B cell (primary cell): ENCODE measurements at regions not wholly inside any gene's neighbourhood (a gene's known extent, or its start where the extent isn't known, plus 50 kb on each side); places are given as distances from the start of the nearest gene placed in this dataset.

Source experiments
- ATAC-seq: fragments of 200-7000 bp; cut with Tn5 transposase; one replicate; pipeline ENCODE4 v1.10.0; 2021; ENCODE audit warnings: low read depth, mild to moderate bottlenecking, moderate number of reproducible peaks, moderate library complexity
- CTCF ChIA-PET: fragments of 350-600 bp; sonication (Branson Sonifier 250); formaldehyde crosslinking; loops from one replicate; lab custom pipeline; 2021; ENCODE audit warnings: antibody characterized with exemption, inconsistent platforms; lab: Charles Lee
- POLR2A ChIA-PET: fragments of 350-600 bp; sonication (Branson Sonifier 250); formaldehyde crosslinking; loops from one replicate; lab custom pipeline; 2021; ENCODE audit warnings: antibody characterized with exemption; lab: Charles Lee
- DNase-seq: peaks from one replicate; pipeline ENCODE4 v3.0.0; 2013
- H2AFZ ChIP-seq: 2 replicates; pipeline ENCODE4 v1.6.1; 2012; ENCODE audit warnings: mild to moderate bottlenecking, low read depth, low read length; ENCODE audit not compliant: insufficient read depth, poor library complexity, severe bottlenecking
- H3K27ac ChIP-seq, 2 donors: 1 replicate in 1 of 2; 2 replicates in 1 of 2; pipeline ENCODE4 v1.5.1; 2012 to 2013; ENCODE audit warnings: low read length in 2 of 2, mild to moderate bottlenecking in 2 of 2, moderate library complexity in 1 of 2
- H3K27me3 ChIP-seq, 4 experiments: fragments of 200-600 bp in 1 of 4; sonication (generic) in 1 of 4; replicated peaks in 1 of 4; 1 replicate in 2 of 4; 2 replicates in 2 of 4; pipeline versions ENCODE4 v1.6.1 to v1.7.0; 2013 to 2016; ENCODE audit warnings: low read length in 3 of 4, mild to moderate bottlenecking in 2 of 4, mixed read lengths in 1 of 4, moderate library complexity in 1 of 4; ENCODE audit not compliant: insufficient read depth in 4 of 4, control insufficient read depth in 3 of 4; ENCODE audit errors: control extremely low read depth in 1 of 4
- H3K36me3 ChIP-seq, 2 experiments: replicated peaks in 1 of 2; 1 replicate in 1 of 2; 2 replicates in 1 of 2; pipeline versions ENCODE4 v1.6.1 to v1.7.1; 2013; ENCODE audit warnings: low read length in 1 of 2; ENCODE audit not compliant: insufficient read depth in 2 of 2, control insufficient read depth in 1 of 2; ENCODE audit errors: control extremely low read depth in 1 of 2, extremely low read depth in 1 of 2
- H3K4me1 ChIP-seq, 2 donors: fragments of 200-600 bp in 1 of 2; sonication (generic) in 1 of 2; 1 replicate in 1 of 2; 2 replicates in 1 of 2; pipeline versions ENCODE4 v1.5.1 to v1.6.1; 2013 to 2017; ENCODE audit warnings: low read length in 2 of 2; ENCODE audit not compliant: control insufficient read depth in 2 of 2, insufficient read depth in 2 of 2
- H3K4me2 ChIP-seq: replicated peaks from 2 replicates; pipeline ENCODE3; 2012; ENCODE audit warnings: mild to moderate bottlenecking, low read depth, low read length; ENCODE audit not compliant: poor library complexity, severe bottlenecking
- H3K4me3 ChIP-seq, 5 experiments: fragments of 200-600 bp in 1 of 5; sonication (generic) in 1 of 5; 1 replicate in 3 of 5; 2 replicates in 2 of 5; pipeline versions ENCODE4 v1.5.1 to v1.7.0; 2011 to 2016; ENCODE audit warnings: low read length in 4 of 5, mild to moderate bottlenecking in 4 of 5, low read depth in 2 of 5, control low read depth in 1 of 5, moderate library complexity in 1 of 5; ENCODE audit not compliant: insufficient read depth in 1 of 5; ENCODE audit errors: control extremely low read depth in 1 of 5, extremely low read depth in 1 of 5
- H3K79me2 ChIP-seq: fragments of 200-600 bp; sonication (generic); one replicate; pipeline ENCODE4 v1.6.0; 2016; ENCODE audit warnings: low read length; ENCODE audit not compliant: control insufficient read depth, insufficient read depth
- H3K9ac ChIP-seq: fragments of 200-600 bp; sonication (generic); 2 replicates; pipeline ENCODE4 v1.6.1; 2017; ENCODE audit warnings: mild to moderate bottlenecking, low read length, moderate library complexity
- H3K9me3 ChIP-seq, 3 donors: one replicate each; pipeline versions ENCODE4 v1.6.1 to v1.7.1; 2013; ENCODE audit warnings: low read length in 2 of 3; ENCODE audit not compliant: control insufficient read depth in 2 of 3, insufficient read depth in 1 of 3; ENCODE audit errors: control extremely low read depth in 1 of 3
- H4K20me1 ChIP-seq: 2 replicates; pipeline ENCODE4 v1.6.0; 2012; ENCODE audit warnings: mild to moderate bottlenecking, low read length; ENCODE audit not compliant: insufficient read depth, control insufficient read depth, poor library complexity, severe bottlenecking
- H3K27ac Mint-ChIP-seq: one replicate; pipeline ENCODE4 v1.8.0; 2021; ENCODE audit warnings: mixed read lengths
- H3K27me3 Mint-ChIP-seq: one replicate; pipeline ENCODE4 v1.8.0; 2021; ENCODE audit warnings: mixed read lengths
- H3K4me1 Mint-ChIP-seq: one replicate; pipeline ENCODE4 v1.8.0; 2021; ENCODE audit warnings: mixed read lengths
- H3K4me3 Mint-ChIP-seq: one replicate; pipeline ENCODE4 v1.8.0; 2021; ENCODE audit warnings: mixed read lengths
- H3K9me3 Mint-ChIP-seq: one replicate; pipeline ENCODE4 v1.8.0; 2022; ENCODE audit warnings: mixed read lengths; ENCODE audit not compliant: insufficient read depth
- CTCF ChIP-seq: fragments of 200-600 bp; IDR thresholded peaks from one replicate; pipeline ENCODE4 v1.8.0; 2022; ENCODE audit warnings: antibody characterized with exemption, mild to moderate bottlenecking
- EZH2 ChIP-seq: IDR thresholded peaks from 2 replicates; pipeline ENCODE4 v1.6.1; 2012; ENCODE audit warnings: borderline replicate concordance, low read depth, mild to moderate bottlenecking, moderate library complexity, low read length; ENCODE audit not compliant: insufficient read depth, poor library complexity, severe bottlenecking
- WGBS: methylation state at CpG from one replicate; pipeline ENCODE4 v1.1.5; 2013; ENCODE audit warnings: missing lambda C conversion rate; ENCODE audit not compliant: insufficient coverage; 5-methylcytosine and 5-hydroxymethylcytosine counted together
- intact Hi-C: fragments of 100-400 bp; cut with micrococcal nuclease; formaldehyde crosslinking; loops from one replicate; pipeline ENCODE4 v1.10.0; 2022

GRCh38 chr10:131021969-131022368, 289.6 kb downstream of the TCERG1L start:
- Histone ChIP-seq H3K9ac (no peak overlapping the region), H3K4me2 (no peak overlapping the region), H3K9me3 (peaks cover 0 to 25% (median 0%) of the 10 kb centered on the region in 3 donors), H3K27ac (no peak overlapping the region), H3K79me2 (no peaks in the 10 kb centered on the region), H3K4me3 (no peak overlapping the region), H3K27me3 (no peaks in the 10 kb centered on the region), H3K36me3 (no peaks in the 10 kb centered on the region), H2AFZ (no peak overlapping the region), H4K20me1 (no peaks in the 10 kb centered on the region), H3K4me1 (no peaks in the 10 kb centered on the region)
- Mint-ChIP-seq H3K4me1 (no peaks in the 10 kb centered on the region), H3K27me3 (no peaks in the 10 kb centered on the region), H3K4me3 (no peak overlapping the region), H3K27ac (no peak overlapping the region), H3K9me3 (no peaks in the 10 kb centered on the region)
- CTCF ChIA-PET = no interaction called here
- TF ChIP-seq EZH2 = no peak
- TF ChIP-seq CTCF = no peak
- no peak for DNase-seq
- POLR2A ChIA-PET = no interaction called here
- no peak for ATAC-seq
- intact Hi-C loops = no loop called here
- 93% methylated on average over 4 of the region's 4 CpGs for WGBS

GRCh38 chr10:131022369-131022768, 289.2 kb downstream of the TCERG1L start:
- H3K9me3 Mint-ChIP-seq = no peaks in the 10 kb centered on the region
- POLR2A ChIA-PET = no interaction called here
- H3K27me3 Mint-ChIP-seq = no peaks in the 10 kb centered on the region
- Histone ChIP-seq H3K9ac (no peak overlapping the region), H3K36me3 (no peaks in the 10 kb centered on the region), H2AFZ (no peak overlapping the region), H4K20me1 (no peaks in the 10 kb centered on the region), H3K27ac (no peak overlapping the region), H3K79me2 (no peaks in the 10 kb centered on the region), H3K27me3 (no peaks in the 10 kb centered on the region), H3K4me1 (no peaks in the 10 kb centered on the region), H3K9me3 (peaks cover 0 to 25% (median 0%) of the 10 kb centered on the region in 3 donors), H3K4me3 (no peak overlapping the region), H3K4me2 (no peak overlapping the region)
- TF ChIP-seq EZH2 (no peak), CTCF (no peak)
- H3K4me1 Mint-ChIP-seq = no peaks in the 10 kb centered on the region
- intact Hi-C loops = no loop called here
- no peak overlapping the region for H3K4me3 Mint-ChIP-seq
- CTCF ChIA-PET = no interaction called here
- H3K27ac Mint-ChIP-seq = no peak overlapping the region
- ATAC-seq (no peak), DNase-seq (no peak)
- WGBS = 91% methylated on average over 10 of the region's 10 CpGs
